ENCODE measurements at regions not wholly inside any gene's neighbourhood (a gene's known extent, or its start where the extent isn't known, plus 50 kb on each side); places are given as distances from the start of the nearest gene placed in this dataset.

- no peak for DNase-seq
These were observed 59.1 kb upstream of the ELAC2 start for GRCh38 chr17:13076905-13077304.

- no peak for DNase-seq
These were observed 56.2 kb upstream of the ELAC2 start for GRCh38 chr17:13074026-13074425.

- DNase-seq, result no peak
These were observed 55.2 kb upstream of the ELAC2 start for GRCh38 chr17:13073018-13073417.

DNA sequence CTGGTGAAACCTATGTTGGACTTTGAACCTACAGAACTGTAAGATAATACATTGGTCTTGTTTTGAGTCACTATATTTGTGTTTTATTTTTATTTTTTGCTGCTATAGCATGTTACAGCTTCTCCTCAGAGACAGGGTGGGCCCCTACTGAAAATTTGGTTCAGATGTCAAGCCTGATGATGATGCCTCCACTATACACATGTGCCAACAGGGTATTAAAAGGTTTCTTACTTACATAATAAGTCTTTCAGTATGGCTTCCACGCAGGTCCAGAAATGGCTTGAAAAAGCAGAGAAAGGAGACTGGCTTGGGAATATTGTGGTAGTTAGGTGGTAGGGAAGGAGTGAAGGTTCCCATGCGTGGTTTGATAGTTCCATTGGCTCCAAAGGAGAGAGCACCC is 52.9 kb upstream of the ELAC2 start:
- no peak for DNase-seq

DNA sequence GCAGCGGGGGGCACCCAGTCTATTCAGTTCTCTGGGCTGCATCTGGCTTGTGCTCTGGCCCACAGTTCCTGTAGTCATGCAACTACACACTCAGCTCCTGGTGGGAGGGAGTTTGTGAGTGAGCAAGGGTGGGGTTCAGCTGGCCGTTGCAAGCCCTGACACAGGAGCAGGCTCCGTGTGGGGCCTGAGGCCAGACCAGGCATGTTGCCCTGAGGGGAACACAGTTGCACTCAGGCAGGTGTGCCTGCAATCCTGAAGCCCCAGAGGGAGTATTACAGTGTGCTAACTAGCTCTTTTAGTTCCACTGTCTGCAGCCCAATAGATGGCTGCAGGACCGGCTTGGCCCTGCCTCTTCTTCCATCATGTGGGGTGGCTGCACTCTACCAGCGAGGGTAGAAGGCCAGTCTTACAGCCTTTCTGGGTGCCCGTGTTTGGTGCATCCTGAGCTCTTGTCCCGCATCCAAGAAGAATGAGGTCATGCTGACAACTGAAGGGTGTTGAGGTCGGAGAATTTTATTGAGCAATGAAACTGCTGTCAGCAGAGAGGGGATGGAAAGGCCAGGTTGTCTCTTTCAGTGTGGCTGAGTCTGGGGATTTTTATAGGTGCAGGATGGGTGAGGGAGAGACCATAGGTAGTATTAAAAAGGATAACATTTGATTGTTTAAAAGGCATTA is 49.9 kb upstream of the ELAC2 start:
- DNase-seq, result no peak
